Trophoblast cell (in vitro differentiated cells and primary cell): ENCODE measurements at regions not wholly inside any gene's neighbourhood (a gene's known extent, or its start where the extent isn't known, plus 50 kb on each side); places are given as distances from the start of the nearest gene placed in this dataset.

Experiments used
- DNase-seq, 2 donors: peaks; one replicate each; pipeline ENCODE4 v3.0.0-alpha.2; 2016
- H2AFZ ChIP-seq: 2 replicates; pipeline ENCODE4 v1.6.1; 2013; ENCODE audit warnings: low read length, moderate library complexity, mild to moderate bottlenecking; ENCODE audit not compliant: insufficient read depth, poor library complexity
- H2AK5ac ChIP-seq: 2 replicates; pipeline ENCODE4 v1.6.1; 2013; ENCODE audit warnings: mild to moderate bottlenecking, low read length
- H2BK120ac ChIP-seq: 2 replicates; pipeline ENCODE4 v1.6.1; 2013; ENCODE audit warnings: low read length, mild to moderate bottlenecking, moderate library complexity; ENCODE audit not compliant: insufficient read depth, poor library complexity
- H2BK12ac ChIP-seq: 2 replicates; pipeline ENCODE4 v1.6.1; 2013; ENCODE audit warnings: mild to moderate bottlenecking, low read length, moderate library complexity
- H2BK5ac ChIP-seq: 2 replicates; pipeline ENCODE4 v1.6.1; 2013; ENCODE audit warnings: low read length, low read depth, moderate library complexity, mild to moderate bottlenecking; ENCODE audit not compliant: poor library complexity
- H3K14ac ChIP-seq: 2 replicates; pipeline ENCODE4 v1.6.1; 2013; ENCODE audit warnings: mild to moderate bottlenecking, low read length
- H3K18ac ChIP-seq: 2 replicates; pipeline ENCODE4 v1.6.1; 2013; ENCODE audit warnings: mild to moderate bottlenecking, low read length
- H3K23ac ChIP-seq: 2 replicates; pipeline ENCODE4 v1.6.1; 2013; ENCODE audit warnings: low read length
- H3K27ac ChIP-seq: 2 replicates; pipeline ENCODE4 v1.5.1; 2013; ENCODE audit warnings: low read depth, mild to moderate bottlenecking, inconsistent platforms, low read length, moderate library complexity
- H3K27me3 ChIP-seq: 2 replicates; pipeline ENCODE4 v1.6.1; 2013; ENCODE audit warnings: inconsistent platforms, mild to moderate bottlenecking, low read length, moderate library complexity; ENCODE audit not compliant: insufficient read depth
- H3K36me3 ChIP-seq, 2 experiments: 1 replicate in 1 of 2; 2 replicates in 1 of 2; pipeline ENCODE4 v1.6.1; 2013; ENCODE audit warnings: low read length in 2 of 2, mild to moderate bottlenecking in 2 of 2, moderate library complexity in 1 of 2; ENCODE audit not compliant: insufficient read depth in 2 of 2, control insufficient read depth in 1 of 2
- H3K4ac ChIP-seq: 2 replicates; pipeline ENCODE4 v1.6.1; 2013; ENCODE audit warnings: low read depth, mild to moderate bottlenecking, low read length, moderate library complexity
- H3K4me1 ChIP-seq, 2 experiments: 1 replicate in 1 of 2; 2 replicates in 1 of 2; pipeline ENCODE4 v1.6.1; 2013; ENCODE audit warnings: low read length in 2 of 2, mild to moderate bottlenecking in 2 of 2, moderate library complexity in 1 of 2; ENCODE audit not compliant: insufficient read depth in 2 of 2, control insufficient read depth in 1 of 2
- H3K4me2 ChIP-seq: 2 replicates; pipeline ENCODE4 v1.6.1; 2013; ENCODE audit warnings: inconsistent platforms, mild to moderate bottlenecking, low read length, moderate library complexity
- H3K4me3 ChIP-seq: 2 replicates; pipeline ENCODE4 v1.5.1; 2013; ENCODE audit warnings: mild to moderate bottlenecking, low read depth, low read length, inconsistent platforms
- H3K79me1 ChIP-seq: one replicate; pipeline ENCODE4 v1.6.1; 2013; ENCODE audit warnings: low read length
- H3K79me2 ChIP-seq: 2 replicates; pipeline ENCODE4 v1.6.1; 2013; ENCODE audit warnings: low read length, mild to moderate bottlenecking; ENCODE audit not compliant: control insufficient read depth, insufficient read depth, poor library complexity
- H3K9ac ChIP-seq: 2 replicates; pipeline ENCODE4 v1.6.1; 2013; ENCODE audit warnings: mild to moderate bottlenecking, low read length
- H3K9me3 ChIP-seq: 2 replicates; pipeline ENCODE4 v1.6.1; 2013; ENCODE audit warnings: low read depth, mild to moderate bottlenecking, control low read depth, inconsistent platforms, low read length; ENCODE audit not compliant: insufficient read depth
- H4K12ac ChIP-seq: 2 replicates; pipeline ENCODE4 v1.6.1; 2013; ENCODE audit warnings: low read depth, mild to moderate bottlenecking, low read length, moderate library complexity
- H4K8ac ChIP-seq: 2 replicates; pipeline ENCODE4 v1.6.1; 2013; ENCODE audit warnings: low read depth, mild to moderate bottlenecking, low read length, moderate library complexity
- H4K91ac ChIP-seq: one replicate; pipeline ENCODE4 v1.6.1; 2013; ENCODE audit warnings: low read depth, mild to moderate bottlenecking, low read length, moderate library complexity
- WGBS: extraction: QIAGEN DNeasy Blood & Tissue Kit; methylation state at CpG from one replicate; pipeline ENCODE4 v1.1.7; 2013; ENCODE audit warnings: missing lambda C conversion rate; ENCODE audit not compliant: insufficient read length, insufficient coverage; ENCODE audit errors: extremely low coverage; 5-methylcytosine and 5-hydroxymethylcytosine counted together

DNA sequence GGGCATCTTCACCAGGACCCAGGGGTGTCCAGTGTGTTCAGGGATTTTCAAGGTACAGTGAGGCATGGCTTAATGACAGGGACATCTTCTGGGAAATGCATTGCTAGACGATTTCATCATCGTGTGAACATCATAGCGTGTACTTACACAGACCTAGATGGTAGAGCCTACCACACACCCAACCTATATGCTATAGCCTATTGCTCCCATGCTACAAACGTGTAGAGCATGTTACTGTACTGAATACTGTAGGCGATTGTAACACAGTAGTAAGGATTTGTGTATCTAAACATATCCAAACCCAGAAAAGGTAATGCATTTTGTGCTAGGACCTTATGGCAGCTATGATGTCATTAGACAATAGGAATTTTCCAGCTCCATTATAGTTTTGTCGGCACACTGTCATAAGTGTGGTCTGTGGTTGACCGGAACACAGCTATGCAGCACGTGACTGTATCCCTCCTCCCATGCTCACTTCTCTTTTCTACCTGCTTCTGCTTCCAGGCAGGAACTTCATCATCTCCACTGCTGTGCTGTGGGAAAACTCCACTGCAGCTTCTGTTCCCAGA lies 416.2 kb upstream of the NFE2L3 start:
- Histone ChIP-seq H2AK5ac (peak overlapping the region; percentile 75), H3K4ac (no peak overlapping the region), H3K79me1 (peaks cover 26% of the 10 kb centered on the region), H3K27me3 (no peaks in the 10 kb centered on the region), H3K9me3 (no peaks in the 10 kb centered on the region), H3K4me3 (no peak overlapping the region), H3K36me3 (no peaks in the 10 kb centered on the region), H3K18ac (peak overlapping the region; percentile 8), H3K79me2 (no peaks in the 10 kb centered on the region), H4K8ac (peak overlapping the region; percentile 42), H2BK12ac (peak overlapping the region; percentile 88), H2AFZ (peak overlapping the region; percentile 17), H2BK120ac (peak overlapping the region; percentile 77), H3K4me1 (peaks cover 3 to 7% of the 10 kb centered on the region in 2 experiments), H2BK5ac (peak overlapping the region; percentile 49), H3K9ac (no peak overlapping the region), H3K4me2 (no peak overlapping the region), H4K91ac (peak overlapping the region; percentile 90), H3K23ac (no peak overlapping the region), H3K27ac (no peak overlapping the region), H4K12ac (no peak overlapping the region), H3K14ac (peak overlapping the region; percentile 29)
- WGBS = no CpG with 5 or more reads among the region's 8 CpGs
- no peak for DNase-seq

DNA sequence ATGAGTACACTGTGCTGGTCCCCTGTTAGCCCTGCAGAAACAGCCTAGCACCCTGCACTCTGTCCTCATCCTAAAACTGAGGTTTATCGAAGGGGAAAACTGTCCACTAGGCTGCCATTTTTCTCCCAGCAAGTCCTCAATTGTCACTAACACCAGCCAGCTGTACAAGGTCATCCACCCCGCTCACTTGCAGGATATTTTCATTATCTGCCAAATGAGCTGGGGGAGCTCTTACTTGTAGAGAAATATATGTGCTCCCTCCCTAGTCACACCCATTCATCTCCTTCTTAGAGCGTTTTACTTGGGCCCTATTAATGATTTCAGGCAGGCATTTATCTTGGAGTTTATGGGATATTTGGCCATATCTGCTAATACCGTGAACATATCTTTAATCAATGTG lies 413.5 kb upstream of the NFE2L3 start:
- Histone ChIP-seq H2BK12ac (peak overlapping the region; percentile 39), H3K4me1 (peaks cover 3 to 4% of the 10 kb centered on the region in 2 experiments), H3K14ac (no peak overlapping the region), H4K8ac (peak overlapping the region; percentile 5), H4K12ac (no peak overlapping the region), H3K27me3 (no peaks in the 10 kb centered on the region), H3K79me2 (no peaks in the 10 kb centered on the region), H4K91ac (peak overlapping the region; percentile 36), H3K27ac (no peak overlapping the region), H3K18ac (no peak overlapping the region), H3K23ac (no peak overlapping the region), H3K4ac (no peak overlapping the region), H3K4me2 (no peak overlapping the region), H3K9ac (no peak overlapping the region), H3K36me3 (no peaks in the 10 kb centered on the region), H3K79me1 (peaks cover 20% of the 10 kb centered on the region), H2AFZ (no peak overlapping the region), H2BK5ac (no peak overlapping the region), H2AK5ac (no peak overlapping the region), H3K9me3 (no peaks in the 10 kb centered on the region), H3K4me3 (no peak overlapping the region), H2BK120ac (peak overlapping the region; percentile 15)
- no peak for DNase-seq
- no CpG with 5 or more reads among the region's 4 CpGs for WGBS

GRCh38 chr7:25739143-25739542 lies 412.9 kb upstream of the NFE2L3 start:
- Histone ChIP-seq H3K79me2 (no peaks in the 10 kb centered on the region), H3K14ac (no peak overlapping the region), H2AFZ (no peak overlapping the region), H3K4me2 (no peak overlapping the region), H3K23ac (no peak overlapping the region), H3K4me3 (no peak overlapping the region), H3K79me1 (peaks cover 14% of the 10 kb centered on the region), H3K9me3 (no peaks in the 10 kb centered on the region), H4K12ac (no peak overlapping the region), H3K27ac (no peak overlapping the region), H4K8ac (peak overlapping the region; percentile 69), H3K4ac (no peak overlapping the region), H2AK5ac (peak overlapping the region; percentile 85), H2BK12ac (peak overlapping the region; percentile 96), H3K27me3 (no peaks in the 10 kb centered on the region), H4K91ac (no peak overlapping the region), H3K4me1 (peaks cover 3 to 4% of the 10 kb centered on the region in 2 experiments), H3K9ac (no peak overlapping the region), H3K18ac (no peak overlapping the region), H2BK120ac (no peak overlapping the region), H2BK5ac (no peak overlapping the region), H3K36me3 (no peaks in the 10 kb centered on the region)
- no peak for DNase-seq
- no CpG with 5 or more reads among the region's 2 CpGs for WGBS

- Histone ChIP-seq H3K4me2 (no peak overlapping the region), H3K14ac (no peak overlapping the region), H3K27me3 (no peaks in the 10 kb centered on the region), H3K18ac (no peak overlapping the region), H2AFZ (no peak overlapping the region), H3K9ac (no peak overlapping the region), H2BK5ac (peak overlapping the region; percentile 5), H3K9me3 (no peaks in the 10 kb centered on the region), H3K36me3 (no peaks in the 10 kb centered on the region), H3K4me1 (no peaks in the 10 kb centered on the region), H4K8ac (no peak overlapping the region), H3K4ac (no peak overlapping the region), H4K12ac (no peak overlapping the region), H4K91ac (peak overlapping the region; percentile 50), H3K79me2 (no peaks in the 10 kb centered on the region), H3K4me3 (no peak overlapping the region), H2BK12ac (peak overlapping the region; percentile 89), H2AK5ac (no peak overlapping the region), H3K27ac (no peak overlapping the region), H2BK120ac (peak overlapping the region; percentile 64), H3K23ac (no peak overlapping the region), H3K79me1 (peaks cover 6% of the 10 kb centered on the region)
- DNase-seq = no peak
- no CpG with 5 or more reads among the region's 3 CpGs for WGBS
Measured at GRCh38 chr7:25742316-25742715, 409.7 kb upstream of the NFE2L3 start.
